SK-N-MC (cell line): ENCODE measurements at regions not wholly inside any gene's neighbourhood (a gene's known extent, or its start where the extent isn't known, plus 50 kb on each side); places are given as distances from the start of the nearest gene placed in this dataset.
"Not testable (repeated sequence)": the region's sequence is repeated elsewhere in the genome, so short reads cannot be mapped to it uniquely, and the experiment has no call there.

ENCODE experiments used
- EZH2 ChIP-seq: fragments of 200-600 bp; sonication (generic); IDR thresholded peaks from one replicate; pipeline ENCODE4 v1.6.1; 2017; ENCODE audit warnings: antibody characterized with exemption
- POLR2AphosphoS5 ChIP-seq: IDR thresholded peaks from 2 replicates; pipeline ENCODE4 v1.6.1; 2012; ENCODE audit warnings: mild to moderate bottlenecking, low read depth, low read length, borderline replicate concordance

GRCh38 chr12:33076401-33076800 is 179.8 kb upstream of the PKP2 start:
- TF ChIP-seq POLR2AphosphoS5, EZH2: not testable (repeated sequence)
